Endothelial cell of umbilical vein (primary cell): ENCODE measurements at regions not wholly inside any gene's neighbourhood (a gene's known extent, or its start where the extent isn't known, plus 50 kb on each side); places are given as distances from the start of the nearest gene placed in this dataset.

ENCODE experiments used
- BruUV-seq: library from RNA; stranded (reverse); fragments of 400-500 nt; replicated peaks from 2 replicates; lab custom pipeline; 2021; lab: Mats Ljungman, UMichigan
- CTCF ChIA-PET: fragments of 300-600, 350-600 bp; sonication (Branson Sonifier 250); formaldehyde crosslinking; loops from one replicate; lab custom pipeline; 2021; ENCODE audit warnings: antibody characterized with exemption, inconsistent platforms; lab: Charles Lee
- POLR2A ChIA-PET: fragments of 300-600, 350-600 bp; sonication (Branson Sonifier 250); formaldehyde crosslinking; loops from one replicate; lab custom pipeline; 2021; ENCODE audit warnings: antibody characterized with exemption, inconsistent platforms; lab: Charles Lee
- DNase-seq: peaks from one replicate; pipeline ENCODE4 v3.0.0-alpha.2; 2011; ENCODE audit warnings: low read depth, low spot score
- FAIRE-seq: peaks from 2 replicates; lab custom pipeline; 2011; peaks lifted over from hg19 to GRCh38; lab: Jason Lieb, UNC
- H2AFZ ChIP-seq: 2 replicates; pipeline ENCODE4 v1.6.0; 2012; ENCODE audit warnings: low read depth, low read length, control low read depth, inconsistent platforms
- H3K27ac ChIP-seq: 2 replicates; pipeline ENCODE4 v1.5.1; 2011; ENCODE audit warnings: low read depth, mild to moderate bottlenecking, control low read depth, low read length, moderate library complexity; ENCODE audit not compliant: insufficient read depth
- H3K27me3 ChIP-seq, 2 experiments: 2 replicates each; pipeline versions ENCODE4 v1.6.0 to v1.6.1; 2011; ENCODE audit warnings: low read length in 2 of 2, mixed read lengths in 1 of 2; ENCODE audit not compliant: control insufficient read depth in 2 of 2, insufficient read depth in 2 of 2
- H3K36me3 ChIP-seq, 2 experiments: 2 replicates in 1 of 2; 3 replicates in 1 of 2; pipeline ENCODE4 v1.5.1; 2011; ENCODE audit warnings: low read length in 2 of 2, mild to moderate bottlenecking in 1 of 2, moderate library complexity in 1 of 2; ENCODE audit not compliant: control insufficient read depth in 2 of 2, insufficient read depth in 2 of 2; ENCODE audit errors: extremely low read depth in 1 of 2
- H3K4me1 ChIP-seq: 3 replicates; pipeline ENCODE4 v1.5.1; 2011; ENCODE audit warnings: mild to moderate bottlenecking, low read length; ENCODE audit not compliant: control insufficient read depth, insufficient read depth; ENCODE audit errors: extremely low read depth
- H3K4me2 ChIP-seq: 2 replicates; pipeline ENCODE4 v1.6.1; 2011; ENCODE audit warnings: low read length, control low read depth, mixed read lengths; ENCODE audit not compliant: insufficient read depth
- H3K4me3 ChIP-seq, 3 experiments: fragments of 200-600 bp in 1 of 3; sonication (generic), shearing (Covaris generic) in 1 of 3; replicated peaks in 1 of 3; 2 replicates each; pipeline ENCODE4 v1.5.1; 2011 to 2016; ENCODE audit warnings: control low read depth in 3 of 3, low read length in 3 of 3, mild to moderate bottlenecking in 2 of 3, inconsistent platforms in 1 of 3, low read depth in 1 of 3, moderate library complexity in 1 of 3; ENCODE audit not compliant: insufficient read depth in 1 of 3
- H3K79me2 ChIP-seq: 2 replicates; pipeline ENCODE4 v1.6.0; 2012; ENCODE audit warnings: low read length, inconsistent platforms; ENCODE audit not compliant: control insufficient read depth, insufficient read depth
- H3K9ac ChIP-seq: replicated peaks from 2 replicates; pipeline ENCODE3; 2011; ENCODE audit warnings: low read length, control low read depth; ENCODE audit not compliant: insufficient read depth; ENCODE audit errors: extremely low read depth
- H3K9me1 ChIP-seq: replicated peaks from 3 replicates; pipeline ENCODE4 v1.6.0; 2011; ENCODE audit warnings: mild to moderate bottlenecking, low read length; ENCODE audit not compliant: control insufficient read depth, insufficient read depth; ENCODE audit errors: extremely low read depth
- H3K9me3 ChIP-seq: replicated peaks from 2 replicates; pipeline ENCODE4 v1.5.1; 2012; ENCODE audit warnings: low read length, inconsistent platforms; ENCODE audit not compliant: control insufficient read depth, insufficient read depth
- H4K20me1 ChIP-seq: replicated peaks from 2 replicates; pipeline ENCODE3; 2011; ENCODE audit warnings: mild to moderate bottlenecking, low read length; ENCODE audit not compliant: control insufficient read depth, insufficient read depth; ENCODE audit errors: extremely low read depth
- CTCF ChIP-seq, 2 donors: IDR thresholded peaks; 1 replicate in 1 of 2; 2 replicates in 1 of 2; pipeline ENCODE4 v1.5.1; 2011; ENCODE audit warnings: low read length in 2 of 2, mild to moderate bottlenecking in 2 of 2, moderate library complexity in 2 of 2, control low read depth in 1 of 2, inconsistent platforms in 1 of 2, low read depth in 1 of 2; ENCODE audit not compliant: insufficient read depth in 1 of 2; ENCODE audit errors: extremely low read depth in 1 of 2
- EZH2 ChIP-seq: IDR thresholded peaks from 2 replicates; pipeline ENCODE4 v1.6.1; 2012; ENCODE audit warnings: borderline replicate concordance, low read depth, mild to moderate bottlenecking, moderate library complexity, low read length, inconsistent platforms; ENCODE audit not compliant: severe bottlenecking
- FOS ChIP-seq: IDR thresholded peaks from 2 replicates; pipeline ENCODE4 v1.6.1; 2011; ENCODE audit warnings: mild to moderate bottlenecking, low read length, moderate library complexity, borderline replicate concordance; ENCODE audit not compliant: insufficient read depth
- GATA2 ChIP-seq: IDR thresholded peaks from 2 replicates; pipeline ENCODE4 v1.7.0; 2011; ENCODE audit warnings: low read depth, mild to moderate bottlenecking, moderate library complexity, mixed read lengths, low read length; ENCODE audit not compliant: insufficient read length, insufficient read depth
- JUN ChIP-seq: IDR thresholded peaks from 2 replicates; pipeline ENCODE4 v1.6.1; 2011; ENCODE audit warnings: borderline replicate concordance, low read depth; ENCODE audit not compliant: insufficient read length, insufficient read depth
- MYC ChIP-seq: IDR thresholded peaks from one replicate; pipeline ENCODE4 v1.6.1; 2011; ENCODE audit warnings: mild to moderate bottlenecking, low read depth, low read length
- POLR2A ChIP-seq: IDR thresholded peaks from 2 replicates; pipeline ENCODE4 v1.6.1; 2012; ENCODE audit warnings: low read depth, mild to moderate bottlenecking, control low read depth, low read length
- POLR2AphosphoS5 ChIP-seq: IDR thresholded peaks from 2 replicates; pipeline ENCODE4 v1.6.1; 2012; ENCODE audit warnings: low read depth, mild to moderate bottlenecking, control low read depth, low read length, moderate library complexity; ENCODE audit not compliant: insufficient read depth
- dilution Hi-C: fragments of 300-500 bp; cut with MboI; formaldehyde crosslinking; loops from one replicate; pipeline ENCODE4 v1.15.0; 2019; ENCODE audit warnings: low sequenced_read_pairs; ENCODE audit not compliant: extremely low pct_ligation_motif_present
- intact Hi-C: fragments of 100-400 bp; cut with micrococcal nuclease; formaldehyde crosslinking; loops from one replicate; pipeline ENCODE4 v1.10.0; 2022
- TF ChIP-seq, protein P1 (sequence below): IDR thresholded peaks from 2 replicates; pipeline ENCODE4 v1.6.1; 2011; ENCODE audit not compliant: insufficient read depth, insufficient read length

- FAIRE-seq: no peak
- no TSS peak for BruUV-seq
- Histone ChIP-seq H3K9me1 (no peaks in the 10 kb centered on the region), H2AFZ (no peak overlapping the region), H3K9ac (no peak overlapping the region), H3K27ac (no peak overlapping the region), H3K79me2 (no peaks in the 10 kb centered on the region), H3K4me3 (no peak overlapping the region), H3K4me2 (no peak overlapping the region), H3K36me3 (no peaks in the 10 kb centered on the region), H3K9me3 (no peaks in the 10 kb centered on the region), H3K4me1 (no peaks in the 10 kb centered on the region), H3K27me3 (no peaks in the 10 kb centered on the region), H4K20me1 (no peaks in the 10 kb centered on the region)
- no peak for DNase-seq
- intact Hi-C loops (no loop called here), dilution Hi-C loops (no loop called here)
- ChIA-PET POLR2A (no interaction called here), CTCF (no interaction called here)
- TF ChIP-seq EZH2: no peak
- TF ChIP-seq, protein P1, sequence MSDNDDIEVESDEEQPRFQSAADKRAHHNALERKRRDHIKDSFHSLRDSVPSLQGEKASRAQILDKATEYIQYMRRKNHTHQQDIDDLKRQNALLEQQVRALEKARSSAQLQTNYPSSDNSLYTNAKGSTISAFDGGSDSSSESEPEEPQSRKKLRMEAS: no peak
- no peak for TF ChIP-seq POLR2A
- no peak for TF ChIP-seq GATA2
- TF ChIP-seq CTCF (IDR thresholded peaks at IDR 0.05; ENCODE audit: extremely low read depth in 1 of 2, insufficient read depth in 1 of 2, low read depth in 1 of 2, low read length in 2 of 2): no peak
- TF ChIP-seq POLR2AphosphoS5: no peak
Measured at GRCh38 chrX:42075032-42075431, 151.7 kb upstream of the CASK start.

GRCh38 chrX:42073448-42073847 is 150.1 kb upstream of the CASK start:
- Histone ChIP-seq H3K27ac (no peak overlapping the region), H3K4me2 (no peak overlapping the region), H3K9me3 (no peaks in the 10 kb centered on the region), H3K4me1 (no peaks in the 10 kb centered on the region), H3K79me2 (no peaks in the 10 kb centered on the region), H4K20me1 (no peaks in the 10 kb centered on the region), H3K36me3 (no peaks in the 10 kb centered on the region), H3K4me3 (no peak overlapping the region), H2AFZ (no peak overlapping the region), H3K27me3 (no peaks in the 10 kb centered on the region), H3K9me1 (no peaks in the 10 kb centered on the region), H3K9ac (no peak overlapping the region)
- intact Hi-C loops: no loop called here
- dilution Hi-C loops: no loop called here
- DNase-seq: no peak
- no peak for FAIRE-seq
- TF ChIP-seq GATA2: no peak
- no peak for TF ChIP-seq EZH2
- TF ChIP-seq FOS: no peak
- TF ChIP-seq CTCF (IDR thresholded peaks at IDR 0.05; ENCODE audit: extremely low read depth in 1 of 2, insufficient read depth in 1 of 2, low read depth in 1 of 2, low read length in 2 of 2): no peak
- TF ChIP-seq MYC: no peak
- no peak for TF ChIP-seq POLR2AphosphoS5
- no peak for TF ChIP-seq POLR2A
- TF ChIP-seq JUN: no peak
- TF ChIP-seq, protein P1: no peak
- no TSS peak for BruUV-seq
- ChIA-PET CTCF (no interaction called here), POLR2A (no interaction called here)
